ENCODE measurements at regions not wholly inside any gene's neighbourhood (a gene's known extent, or its start where the extent isn't known, plus 50 kb on each side); places are given as distances from the start of the nearest gene placed in this dataset.

DNA sequence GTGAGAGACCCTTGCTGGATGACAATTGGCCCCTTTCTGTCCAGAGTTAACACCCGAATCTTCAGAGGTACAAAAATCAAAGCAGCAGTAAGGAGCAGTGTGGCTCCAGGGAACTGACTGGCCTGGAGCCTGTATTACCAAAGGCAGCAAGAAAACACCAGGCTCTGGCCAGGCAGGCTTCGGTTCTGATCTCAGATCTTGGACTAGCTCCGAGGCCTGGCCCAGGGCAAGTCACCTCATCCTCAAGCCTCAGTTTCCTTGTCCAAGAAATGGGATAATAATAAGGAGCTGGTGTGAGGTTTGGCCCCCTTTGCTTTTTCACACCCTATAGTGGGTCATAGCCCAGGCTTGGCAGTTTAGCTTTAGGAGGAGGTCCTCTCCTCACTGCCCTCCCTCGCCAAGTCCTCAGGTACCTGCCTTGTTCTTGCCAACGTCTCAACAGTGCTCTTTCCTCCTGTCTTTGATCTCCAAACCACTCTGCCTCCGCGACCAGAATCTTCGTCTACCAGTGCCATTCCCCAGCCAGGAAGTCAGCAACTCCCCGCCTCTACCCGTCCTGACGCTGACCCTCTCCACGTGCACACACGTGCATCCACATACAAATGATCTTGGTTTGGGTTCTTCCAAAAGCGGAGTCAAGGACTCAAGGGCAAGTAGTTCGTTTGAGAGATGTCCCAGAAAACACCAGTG is 82.6 kb upstream of the TLE3 start:
- H3K4me3 ChIP-seq, result no peak overlapping the region
- DNase-seq (ENCODE audit: low read depth, low spot score), result no peak
- H3K27ac ChIP-seq, result no peak overlapping the region
- H3K9me3 ChIP-seq (ENCODE audit: low read depth, low read length), result no peaks in the 10 kb centered on the region
- TF ChIP-seq EZH2 (IDR thresholded peaks at IDR 0.05), result no peak
- TF ChIP-seq FOXP2 (optimal IDR thresholded peaks at IDR 0.05; ENCODE audit: control extremely low read depth, extremely low read length, insufficient read depth), result no peak
- no peak for TF ChIP-seq POLR2AphosphoS5 (IDR thresholded peaks at IDR 0.05; ENCODE audit: borderline replicate concordance, low read depth, low read length)
- H3K36me3 ChIP-seq (ENCODE audit: insufficient read depth, low read length), result no peaks in the 10 kb centered on the region
- no peak overlapping the region for H3K9ac ChIP-seq (ENCODE audit: insufficient read length)

DNA sequence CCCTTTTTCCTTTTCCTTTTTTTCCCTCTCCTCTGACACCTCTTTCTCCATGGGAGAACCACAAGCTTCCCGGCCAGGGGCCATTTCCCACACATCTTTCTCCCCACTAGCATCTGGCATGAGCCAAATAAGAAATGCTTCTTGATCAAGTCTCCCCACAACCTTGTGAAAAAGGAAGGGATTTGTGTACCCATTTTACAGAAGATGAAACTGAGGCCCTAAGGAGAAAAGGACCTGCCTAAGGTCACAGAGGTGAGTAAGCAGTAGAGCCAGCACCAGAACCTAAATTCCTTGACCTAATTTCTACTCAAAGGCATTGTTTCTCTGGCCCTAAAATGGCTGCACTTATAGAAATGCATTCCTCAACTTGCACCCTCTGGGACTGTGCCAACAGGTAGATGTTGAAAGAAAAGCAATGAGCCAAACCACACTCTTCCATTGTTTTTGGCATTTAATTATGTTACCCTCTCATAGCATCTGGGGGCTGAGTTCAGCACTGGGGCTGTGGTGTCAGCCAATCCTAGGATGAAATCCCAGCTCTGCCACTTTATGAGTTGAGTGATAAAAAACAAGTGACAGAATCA is 81.7 kb upstream of the TLE3 start:
- DNase-seq (ENCODE audit: low read depth, low spot score), result no peak
- no peak overlapping the region for H3K9ac ChIP-seq (ENCODE audit: insufficient read length)
- TF ChIP-seq EZH2 (IDR thresholded peaks at IDR 0.05) (no peak), POLR2AphosphoS5 (IDR thresholded peaks at IDR 0.05; ENCODE audit: borderline replicate concordance, low read depth, low read length) (no peak), FOXP2 (optimal IDR thresholded peaks at IDR 0.05; ENCODE audit: control extremely low read depth, extremely low read length, insufficient read depth) (no peak)

DNA sequence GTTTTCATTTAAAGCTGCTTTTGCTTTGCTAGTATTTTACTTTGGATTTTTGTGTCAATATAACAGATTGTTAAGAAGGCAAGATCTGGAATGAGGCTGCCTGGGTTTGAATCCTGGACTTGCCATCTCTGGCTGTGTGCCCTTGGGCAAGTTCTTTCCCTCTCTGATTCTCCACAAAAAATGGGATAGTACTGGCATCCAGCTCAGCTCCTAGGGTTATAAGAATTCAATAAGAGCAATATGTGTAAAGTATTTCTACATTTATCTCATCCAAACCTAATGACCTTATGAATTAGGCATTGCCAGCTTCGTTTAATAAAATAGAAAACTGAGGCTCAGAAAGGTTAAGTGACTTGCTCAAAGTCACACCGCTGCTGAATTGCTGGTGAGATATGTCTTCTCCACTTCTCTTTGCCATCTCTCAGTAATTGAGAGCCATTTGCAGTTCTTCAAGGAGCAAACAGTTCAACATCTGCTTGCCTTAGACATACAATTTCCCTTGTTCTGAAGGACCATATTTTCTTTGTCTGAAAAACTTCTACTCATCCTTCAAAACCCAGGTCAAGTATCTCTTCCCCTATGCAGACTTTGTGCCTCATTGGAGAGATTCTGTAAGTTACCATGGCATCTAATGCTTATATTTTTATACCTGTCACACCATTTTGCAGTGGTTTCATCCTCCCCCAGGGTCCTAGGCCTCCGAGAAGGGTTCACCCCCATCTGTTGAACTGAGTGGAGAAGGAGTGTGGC is 80.8 kb upstream of the TLE3 start:
- no peak overlapping the region for H3K9ac ChIP-seq (ENCODE audit: insufficient read length)
- no peak for DNase-seq (ENCODE audit: low read depth, low spot score)
- no peaks in the 10 kb centered on the region for H3K36me3 ChIP-seq (ENCODE audit: insufficient read depth, low read length)
- no peak overlapping the region for H3K27ac ChIP-seq
- H3K9me3 ChIP-seq (ENCODE audit: low read depth, low read length), result no peaks in the 10 kb centered on the region
- TF ChIP-seq POLR2AphosphoS5 (IDR thresholded peaks at IDR 0.05; ENCODE audit: borderline replicate concordance, low read depth, low read length) (no peak), EZH2 (IDR thresholded peaks at IDR 0.05) (no peak)
- no peak overlapping the region for H3K4me3 ChIP-seq

More for the DNA sequence above, 81.7 kb upstream of the TLE3 start:
- Histone ChIP-seq H3K27ac (no peak overlapping the region), H3K36me3 (ENCODE audit: insufficient read depth, low read length) (no peaks in the 10 kb centered on the region), H3K4me3 (no peak overlapping the region), H3K9me3 (ENCODE audit: low read depth, low read length) (no peaks in the 10 kb centered on the region)

DNA sequence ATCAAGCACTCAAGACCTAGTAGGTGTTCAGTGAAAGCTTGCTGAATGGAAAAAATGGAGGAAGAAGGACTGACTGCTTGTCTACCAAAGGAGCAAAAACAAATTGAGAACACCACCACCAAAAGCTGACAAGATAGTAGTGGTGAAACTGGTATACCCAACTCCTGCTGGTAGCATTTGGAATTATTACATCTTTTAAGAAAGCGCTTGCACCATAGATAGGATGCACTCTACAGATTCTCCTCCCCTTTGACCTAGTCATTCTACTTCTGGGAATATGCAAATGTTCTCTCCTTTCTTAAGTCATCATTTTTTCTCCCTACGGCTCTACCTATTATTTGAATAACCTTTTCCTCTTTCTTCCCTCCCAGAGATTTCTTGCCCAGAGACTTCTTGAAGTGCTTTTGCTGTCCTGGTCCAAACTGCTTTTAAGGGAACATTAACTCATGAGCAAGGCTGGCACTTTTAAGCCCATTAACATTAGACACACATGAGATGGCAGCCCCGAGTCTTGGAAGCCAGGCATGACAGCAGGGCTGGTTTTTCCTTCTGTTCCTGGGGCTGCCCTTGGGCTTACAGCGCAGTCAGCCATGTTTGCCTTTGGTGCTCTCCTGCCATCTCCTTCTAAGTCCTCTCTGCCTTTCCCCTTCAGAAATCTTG is 75.0 kb upstream of the TLE3 start:
- no peaks in the 10 kb centered on the region for H3K36me3 ChIP-seq (ENCODE audit: insufficient read depth, low read length)
- no peaks in the 10 kb centered on the region for H3K9me3 ChIP-seq (ENCODE audit: low read depth, low read length)
- H3K27ac ChIP-seq, result no peak overlapping the region
- TF ChIP-seq POLR2AphosphoS5 (IDR thresholded peaks at IDR 0.05; ENCODE audit: borderline replicate concordance, low read depth, low read length) (no peak), FOXP2 (optimal IDR thresholded peaks at IDR 0.05; ENCODE audit: control extremely low read depth, extremely low read length, insufficient read depth) (no peak), EZH2 (IDR thresholded peaks at IDR 0.05) (no peak)
- no peak overlapping the region for H3K9ac ChIP-seq (ENCODE audit: insufficient read length)
- no peak overlapping the region for H3K4me3 ChIP-seq
- DNase-seq (ENCODE audit: low read depth, low spot score), result no peak

DNA sequence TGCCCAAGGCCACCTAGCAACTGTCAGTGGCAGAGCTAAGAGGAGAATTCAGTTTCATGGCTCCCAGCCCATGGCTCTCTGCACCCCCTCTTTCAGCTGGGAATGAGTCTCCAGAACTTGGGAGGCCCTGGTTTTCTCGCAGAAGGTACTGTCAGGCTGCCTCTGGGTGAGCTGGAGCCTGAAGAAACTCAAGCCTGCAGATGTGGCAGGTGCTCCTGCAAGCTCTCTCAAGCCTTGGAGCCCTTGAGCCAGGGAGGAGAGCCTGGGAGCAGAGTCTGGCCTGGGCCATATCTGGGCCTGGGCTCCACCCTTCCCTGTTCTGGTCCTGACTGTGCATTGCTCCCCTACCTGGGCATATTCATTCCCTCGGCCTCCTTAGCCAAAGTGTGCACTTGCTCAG is 74.4 kb upstream of the TLE3 start:
- H3K9me3 ChIP-seq (ENCODE audit: low read depth, low read length), result no peaks in the 10 kb centered on the region
- TF ChIP-seq POLR2AphosphoS5 (IDR thresholded peaks at IDR 0.05; ENCODE audit: borderline replicate concordance, low read depth, low read length) (no peak), FOXP2 (optimal IDR thresholded peaks at IDR 0.05; ENCODE audit: control extremely low read depth, extremely low read length, insufficient read depth) (no peak), EZH2 (IDR thresholded peaks at IDR 0.05) (no peak)
- no peak overlapping the region for H3K9ac ChIP-seq (ENCODE audit: insufficient read length)
- no peaks in the 10 kb centered on the region for H3K36me3 ChIP-seq (ENCODE audit: insufficient read depth, low read length)
- no peak for DNase-seq (ENCODE audit: low read depth, low spot score)
- no peak overlapping the region for H3K27ac ChIP-seq
- no peak overlapping the region for H3K4me3 ChIP-seq

GRCh38 chr15:70171256-70171886 is 73.7 kb upstream of the TLE3 start:
- H3K4me3 ChIP-seq, result no peak overlapping the region
- DNase-seq (ENCODE audit: low read depth, low spot score), result no peak
- TF ChIP-seq EZH2 (IDR thresholded peaks at IDR 0.05) (no peak), FOXP2 (optimal IDR thresholded peaks at IDR 0.05; ENCODE audit: control extremely low read depth, extremely low read length, insufficient read depth) (no peak), POLR2AphosphoS5 (IDR thresholded peaks at IDR 0.05; ENCODE audit: borderline replicate concordance, low read depth, low read length) (no peak)
- H3K36me3 ChIP-seq (ENCODE audit: insufficient read depth, low read length), result no peaks in the 10 kb centered on the region
- no peaks in the 10 kb centered on the region for H3K9me3 ChIP-seq (ENCODE audit: low read depth, low read length)
- no peak overlapping the region for H3K9ac ChIP-seq (ENCODE audit: insufficient read length)
- no peak overlapping the region for H3K27ac ChIP-seq

- Histone ChIP-seq H3K4me3 (no peak overlapping the region), H3K9ac (ENCODE audit: insufficient read length) (no peak overlapping the region), H3K9me3 (ENCODE audit: low read depth, low read length) (no peaks in the 10 kb centered on the region), H3K36me3 (ENCODE audit: insufficient read depth, low read length) (no peaks in the 10 kb centered on the region), H3K27ac (no peak overlapping the region)
- no peak for DNase-seq (ENCODE audit: low read depth, low spot score)
- TF ChIP-seq EZH2 (IDR thresholded peaks at IDR 0.05), result no peak
- TF ChIP-seq FOXP2 (optimal IDR thresholded peaks at IDR 0.05; ENCODE audit: control extremely low read depth, extremely low read length, insufficient read depth), result no peak
- TF ChIP-seq POLR2AphosphoS5 (IDR thresholded peaks at IDR 0.05; ENCODE audit: borderline replicate concordance, low read depth, low read length), result no peak
Observed at GRCh38 chr15:70170096-70170699, 72.5 kb upstream of the TLE3 start.

All from SK-N-MC (cell line).